ENCODE measurements at regions not wholly inside any gene's neighbourhood (a gene's known extent, or its start where the extent isn't known, plus 50 kb on each side); places are given as distances from the start of the nearest gene placed in this dataset.

DNA sequence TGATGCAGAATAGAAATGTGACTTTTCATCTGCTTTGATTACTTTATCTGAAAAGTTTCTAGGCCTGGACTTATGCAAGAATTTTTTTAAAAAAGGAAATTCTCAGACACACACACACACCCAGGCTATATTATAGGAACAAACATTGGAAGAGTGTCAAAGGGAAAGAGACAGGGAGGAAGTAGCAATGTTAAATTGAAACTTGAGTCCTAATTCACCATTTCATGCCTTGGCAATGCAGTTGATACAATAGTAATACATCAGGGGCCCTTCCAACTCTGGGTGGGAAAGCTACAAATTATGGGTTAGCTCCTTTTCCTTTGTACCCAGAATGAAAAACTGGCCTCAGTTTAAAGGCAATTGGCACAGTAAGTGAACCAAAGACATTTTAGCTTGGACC, 258.0 kb upstream of the LYZL1 start (continued):
- TF ChIP-seq FOSL1 (IDR thresholded peaks at IDR 0.05; ENCODE audit: low read depth) = no peak
- no peak for TF ChIP-seq POLR2AphosphoS5 (IDR thresholded peaks at IDR 0.05; ENCODE audit: low read depth, low read length)

DNA sequence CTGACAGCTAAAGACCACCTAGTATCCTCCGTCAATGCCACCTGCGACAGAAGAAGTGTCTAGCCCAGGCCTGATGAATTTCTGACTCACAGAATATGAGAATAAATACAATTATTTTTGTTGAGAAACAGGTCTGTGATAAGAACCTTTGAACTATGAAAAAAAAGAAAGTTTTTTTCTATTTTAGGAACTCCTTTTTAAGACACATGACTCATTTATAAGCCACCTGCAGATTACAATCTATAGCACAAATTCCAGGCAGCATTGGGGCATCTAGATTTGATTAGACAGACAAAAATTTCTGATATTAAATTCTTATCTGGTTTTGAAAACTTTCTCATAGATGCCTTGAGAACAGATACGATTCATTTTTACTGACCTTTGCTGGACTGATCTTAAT, 256.7 kb upstream of the LYZL1 start:
- no TSS peak for BruUV-seq (replicated peaks)
- no peaks in the 10 kb centered on the region for H3K9me3 ChIP-seq (ENCODE audit: control insufficient read depth in 1 of 2, insufficient read depth in 1 of 2, low read depth in 1 of 2, low read length in 2 of 2)
- ChIA-PET POLR2A (no interaction called here), RAD21 (ENCODE audit: low non-redundant PET in 1 of 2, low total read pairs in 2 of 2, uncharacterized antibody in 2 of 2, unreplicated experiment in 2 of 2) (no interaction called here), CTCF (no interaction called here)
- ATAC-seq (no peak), DNase-seq (ENCODE audit: low read depth, low spot score) (no peak)
- H3K4me2 ChIP-seq (ENCODE audit: low read length) = no peak overlapping the region
- H2AFZ ChIP-seq (ENCODE audit: low read depth, low read length, poor library complexity, severe bottlenecking) = no peak overlapping the region
- intact Hi-C loops (cut with micrococcal nuclease) = no loop called here
- no peaks in the 10 kb centered on the region for H4K20me1 ChIP-seq (ENCODE audit: insufficient read depth)
- H3K79me2 ChIP-seq (ENCODE audit: insufficient read depth, low read length) = no peaks in the 10 kb centered on the region
- H3K9ac ChIP-seq (ENCODE audit: low read length) = no peak overlapping the region
- H3K4me1 ChIP-seq (ENCODE audit: control insufficient read depth in 1 of 2, insufficient read depth in 2 of 2, low read length in 2 of 2) = no peaks in the 10 kb centered on the region
- no peaks in the 10 kb centered on the region for H3K9me2 ChIP-seq (ENCODE audit: insufficient read depth)
- TF ChIP-seq FOSL1 (IDR thresholded peaks at IDR 0.05; ENCODE audit: low read depth) (no peak), EZH2phosphoT487 (IDR thresholded peaks at IDR 0.05; ENCODE audit: borderline replicate concordance) (no peak), POLR2AphosphoS5 (IDR thresholded peaks at IDR 0.05; ENCODE audit: low read depth, low read length) (no peak), EGR1 (IDR thresholded peaks at IDR 0.05; ENCODE audit: low read depth) (no peak), EZH2 (IDR thresholded peaks at IDR 0.05) (no peak), SP1 (IDR thresholded peaks at IDR 0.05; ENCODE audit: low read depth) (no peak), CEBPB (IDR thresholded peaks at IDR 0.05; ENCODE audit: low read depth) (no peak)
- TF ChIP-seq, protein P1, sequence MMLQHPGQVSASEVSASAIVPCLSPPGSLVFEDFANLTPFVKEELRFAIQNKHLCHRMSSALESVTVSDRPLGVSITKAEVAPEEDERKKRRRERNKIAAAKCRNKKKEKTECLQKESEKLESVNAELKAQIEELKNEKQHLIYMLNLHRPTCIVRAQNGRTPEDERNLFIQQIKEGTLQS (IDR thresholded peaks at IDR 0.05) = no peak
- no peak overlapping the region for H3K4me3 ChIP-seq (replicated peaks in 1 of 2; ENCODE audit: low read depth in 1 of 2, low read length in 2 of 2)
- no peaks in the 10 kb centered on the region for H3K36me3 ChIP-seq (ENCODE audit: control insufficient read depth in 1 of 2, insufficient read depth in 2 of 2, low read length in 2 of 2)
- no peaks in the 10 kb centered on the region for H3K27me3 ChIP-seq (ENCODE audit: insufficient read depth, low read length)
- H3K27ac ChIP-seq (ENCODE audit: low read depth, low read length) = no peak overlapping the region

DNA sequence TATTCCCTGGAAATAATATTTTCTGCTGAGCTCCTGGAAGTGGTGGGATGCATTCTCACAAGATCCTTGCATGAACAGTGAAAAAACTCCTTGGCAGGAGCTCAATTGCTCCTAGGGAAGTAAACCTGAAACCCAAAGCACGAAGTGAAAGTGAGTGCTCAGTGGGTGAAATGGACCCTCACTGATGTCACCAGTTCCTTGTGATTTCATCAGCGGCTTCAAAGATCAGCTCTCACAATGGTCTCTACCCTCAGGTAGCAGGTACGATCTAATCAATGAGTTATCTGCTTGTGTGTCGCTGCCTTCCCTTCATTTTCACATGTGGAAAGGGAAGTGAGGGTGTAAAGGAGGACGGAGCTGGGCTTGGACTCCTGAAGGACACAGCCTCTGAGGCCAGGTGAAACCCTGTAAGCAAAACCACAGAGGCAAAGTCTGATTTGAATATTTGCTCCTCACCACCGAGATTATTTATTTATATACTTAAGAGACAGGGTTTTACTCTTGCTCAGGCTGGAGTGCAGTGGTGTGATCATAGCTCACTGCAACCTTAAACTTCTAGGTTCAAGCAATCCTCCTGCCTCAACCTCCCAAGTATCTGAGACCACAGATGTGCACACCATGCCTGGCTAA, 255.4 kb upstream of the LYZL1 start:
- Histone ChIP-seq H3K36me3 (ENCODE audit: control insufficient read depth in 1 of 2, insufficient read depth in 2 of 2, low read length in 2 of 2) (no peaks in the 10 kb centered on the region), H3K4me1 (ENCODE audit: control insufficient read depth in 1 of 2, insufficient read depth in 2 of 2, low read length in 2 of 2) (no peaks in the 10 kb centered on the region), H3K9me2 (ENCODE audit: insufficient read depth) (no peaks in the 10 kb centered on the region), H3K27me3 (ENCODE audit: insufficient read depth, low read length) (no peaks in the 10 kb centered on the region), H3K9ac (ENCODE audit: low read length) (no peak overlapping the region), H3K4me2 (ENCODE audit: low read length) (no peak overlapping the region), H3K79me2 (ENCODE audit: insufficient read depth, low read length) (no peaks in the 10 kb centered on the region), H4K20me1 (ENCODE audit: insufficient read depth) (no peaks in the 10 kb centered on the region), H3K27ac (ENCODE audit: low read depth, low read length) (no peak overlapping the region), H3K9me3 (ENCODE audit: control insufficient read depth in 1 of 2, insufficient read depth in 1 of 2, low read depth in 1 of 2, low read length in 2 of 2) (no peaks in the 10 kb centered on the region), H3K4me3 (replicated peaks in 1 of 2; ENCODE audit: low read depth in 1 of 2, low read length in 2 of 2) (no peak overlapping the region), H2AFZ (ENCODE audit: low read depth, low read length, poor library complexity, severe bottlenecking) (no peak overlapping the region)
- DNase-seq (ENCODE audit: low read depth, low spot score) (no peak), ATAC-seq (no peak)
- ChIA-PET RAD21 (ENCODE audit: low non-redundant PET in 1 of 2, low total read pairs in 2 of 2, uncharacterized antibody in 2 of 2, unreplicated experiment in 2 of 2) (no interaction called here), CTCF (no interaction called here), POLR2A (no interaction called here)
- BruUV-seq (replicated peaks) = no TSS peak
- intact Hi-C loops (cut with micrococcal nuclease) = no loop called here
- no peak for TF ChIP-seq EGR1 (IDR thresholded peaks at IDR 0.05; ENCODE audit: low read depth)
- TF ChIP-seq POLR2A (IDR thresholded peaks at IDR 0.05; ENCODE audit: borderline replicate concordance, extremely low read depth, insufficient read depth, insufficient read length) = no peak
- TF ChIP-seq, protein P2, sequence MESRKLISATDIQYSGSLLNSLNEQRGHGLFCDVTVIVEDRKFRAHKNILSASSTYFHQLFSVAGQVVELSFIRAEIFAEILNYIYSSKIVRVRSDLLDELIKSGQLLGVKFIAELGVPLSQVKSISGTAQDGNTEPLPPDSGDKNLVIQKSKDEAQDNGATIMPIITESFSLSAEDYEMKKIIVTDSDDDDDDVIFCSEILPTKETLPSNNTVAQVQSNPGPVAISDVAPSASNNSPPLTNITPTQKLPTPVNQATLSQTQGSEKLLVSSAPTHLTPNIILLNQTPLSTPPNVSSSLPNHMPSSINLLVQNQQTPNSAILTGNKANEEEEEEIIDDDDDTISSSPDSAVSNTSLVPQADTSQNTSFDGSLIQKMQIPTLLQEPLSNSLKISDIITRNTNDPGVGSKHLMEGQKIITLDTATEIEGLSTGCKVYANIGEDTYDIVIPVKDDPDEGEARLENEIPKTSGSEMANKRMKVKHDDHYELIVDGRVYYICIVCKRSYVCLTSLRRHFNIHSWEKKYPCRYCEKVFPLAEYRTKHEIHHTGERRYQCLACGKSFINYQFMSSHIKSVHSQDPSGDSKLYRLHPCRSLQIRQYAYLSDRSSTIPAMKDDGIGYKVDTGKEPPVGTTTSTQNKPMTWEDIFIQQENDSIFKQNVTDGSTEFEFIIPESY (IDR thresholded peaks at IDR 0.05; ENCODE audit: extremely low read depth, insufficient replicate concordance, low read length) = no peak

All from HCT116 (cell line).